ENCODE measurements at regions not wholly inside any gene's neighbourhood (a gene's known extent, or its start where the extent isn't known, plus 50 kb on each side); places are given as distances from the start of the nearest gene placed in this dataset.
"Not testable (repeated sequence)": the region's sequence is repeated elsewhere in the genome, so short reads cannot be mapped to it uniquely, and the experiment has no call there.

- TF ChIP-seq POLR2A, CTCF, POLR2AphosphoS5 (IDR thresholded peaks at IDR 0.05): not testable (repeated sequence)
Observed at GRCh38 chr16:6736302-6736701, 596.3 kb upstream of the RBFOX1 start.
